ENCODE measurements at regions not wholly inside any gene's neighbourhood (a gene's known extent, or its start where the extent isn't known, plus 50 kb on each side); places are given as distances from the start of the nearest gene placed in this dataset.

DNA sequence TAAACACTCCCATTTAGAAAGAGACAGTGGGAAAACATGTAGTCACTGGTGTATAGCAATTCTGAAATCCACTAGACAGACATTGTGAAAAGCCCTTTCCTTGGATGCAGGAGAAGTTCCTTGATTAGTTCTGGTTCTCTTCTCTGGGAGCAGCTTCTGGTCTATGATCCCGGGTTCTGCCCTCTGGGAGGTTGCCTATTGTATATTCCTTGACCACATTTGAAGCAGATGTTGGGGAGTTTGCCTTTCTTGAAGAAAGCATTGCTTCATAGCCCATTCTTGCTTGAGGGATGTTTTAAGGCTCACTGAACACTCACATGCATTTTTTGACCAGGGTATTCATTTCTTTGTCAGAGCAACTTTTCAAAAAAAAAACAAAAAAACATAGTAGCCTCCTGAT is 211.9 kb downstream of the NDFIP2 start:
- no peaks in the 10 kb centered on the region for H3K4me1 ChIP-seq (ENCODE audit: control insufficient read depth in 1 of 2, insufficient read depth in 1 of 2, low read depth in 1 of 2, low read length in 1 of 2)
- TF ChIP-seq, protein P1, sequence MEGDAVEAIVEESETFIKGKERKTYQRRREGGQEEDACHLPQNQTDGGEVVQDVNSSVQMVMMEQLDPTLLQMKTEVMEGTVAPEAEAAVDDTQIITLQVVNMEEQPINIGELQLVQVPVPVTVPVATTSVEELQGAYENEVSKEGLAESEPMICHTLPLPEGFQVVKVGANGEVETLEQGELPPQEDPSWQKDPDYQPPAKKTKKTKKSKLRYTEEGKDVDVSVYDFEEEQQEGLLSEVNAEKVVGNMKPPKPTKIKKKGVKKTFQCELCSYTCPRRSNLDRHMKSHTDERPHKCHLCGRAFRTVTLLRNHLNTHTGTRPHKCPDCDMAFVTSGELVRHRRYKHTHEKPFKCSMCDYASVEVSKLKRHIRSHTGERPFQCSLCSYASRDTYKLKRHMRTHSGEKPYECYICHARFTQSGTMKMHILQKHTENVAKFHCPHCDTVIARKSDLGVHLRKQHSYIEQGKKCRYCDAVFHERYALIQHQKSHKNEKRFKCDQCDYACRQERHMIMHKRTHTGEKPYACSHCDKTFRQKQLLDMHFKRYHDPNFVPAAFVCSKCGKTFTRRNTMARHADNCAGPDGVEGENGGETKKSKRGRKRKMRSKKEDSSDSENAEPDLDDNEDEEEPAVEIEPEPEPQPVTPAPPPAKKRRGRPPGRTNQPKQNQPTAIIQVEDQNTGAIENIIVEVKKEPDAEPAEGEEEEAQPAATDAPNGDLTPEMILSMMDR (IDR thresholded peaks at IDR 0.05) = no peak
- H3K27ac ChIP-seq = no peak overlapping the region
- no peaks in the 10 kb centered on the region for H3K36me3 ChIP-seq
- H3K4me3 ChIP-seq (ENCODE audit: low read depth in 1 of 2, low read length in 1 of 2) = no peak overlapping the region
- H3K27me3 ChIP-seq = no peaks in the 10 kb centered on the region
- no peaks in the 10 kb centered on the region for H3K9me3 ChIP-seq

- Histone ChIP-seq H3K4me3 (ENCODE audit: low read depth in 1 of 2, low read length in 1 of 2) (no peak overlapping the region), H3K27ac (no peak overlapping the region), H3K9me3 (no peaks in the 10 kb centered on the region), H3K4me1 (ENCODE audit: control insufficient read depth in 1 of 2, insufficient read depth in 1 of 2, low read depth in 1 of 2, low read length in 1 of 2) (no peaks in the 10 kb centered on the region), H3K27me3 (no peaks in the 10 kb centered on the region), H3K36me3 (no peaks in the 10 kb centered on the region)
- TF ChIP-seq, protein P1 (IDR thresholded peaks at IDR 0.05) = no peak
Observed at GRCh38 chr13:79691826-79692225, 210.9 kb downstream of the NDFIP2 start.

- Histone ChIP-seq H3K4me3 (ENCODE audit: low read depth in 1 of 2, low read length in 1 of 2) (no peak overlapping the region), H3K4me1 (ENCODE audit: control insufficient read depth in 1 of 2, insufficient read depth in 1 of 2, low read depth in 1 of 2, low read length in 1 of 2) (no peaks in the 10 kb centered on the region), H3K9me3 (no peaks in the 10 kb centered on the region), H3K27me3 (no peaks in the 10 kb centered on the region), H3K36me3 (no peaks in the 10 kb centered on the region), H3K27ac (no peak overlapping the region)
- TF ChIP-seq, protein P1 (IDR thresholded peaks at IDR 0.05) = no peak
Observed at GRCh38 chr13:79688741-79689140, 207.8 kb downstream of the NDFIP2 start.

- Histone ChIP-seq H3K27ac (no peak overlapping the region), H3K27me3 (no peaks in the 10 kb centered on the region), H3K4me1 (ENCODE audit: control insufficient read depth in 1 of 2, insufficient read depth in 1 of 2, low read depth in 1 of 2, low read length in 1 of 2) (no peaks in the 10 kb centered on the region), H3K4me3 (ENCODE audit: low read depth in 1 of 2, low read length in 1 of 2) (no peak overlapping the region), H3K9me3 (no peaks in the 10 kb centered on the region), H3K36me3 (no peaks in the 10 kb centered on the region)
- TF ChIP-seq, protein P1 (IDR thresholded peaks at IDR 0.05) = no peak
Observed at GRCh38 chr13:79686441-79686840, 205.5 kb downstream of the NDFIP2 start.

DNA sequence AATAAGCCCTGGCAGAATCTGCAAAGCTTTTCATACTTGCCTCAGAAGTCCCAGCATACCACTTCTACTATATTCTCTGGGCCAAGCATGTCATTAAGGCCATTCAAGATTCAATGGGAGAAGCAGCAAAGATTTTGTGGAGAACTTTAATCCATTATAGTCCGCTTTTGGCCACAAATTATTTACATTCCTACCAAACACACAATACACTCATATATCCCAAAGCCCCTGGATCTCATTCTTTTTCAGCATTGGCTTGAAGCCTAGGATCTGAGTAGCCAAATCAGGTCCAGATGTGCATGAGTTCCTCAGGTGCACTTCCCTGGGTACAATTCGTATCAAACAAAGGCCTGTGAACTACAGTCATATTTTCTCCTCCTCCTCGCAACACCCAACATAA is 203.4 kb downstream of the NDFIP2 start:
- H3K36me3 ChIP-seq = no peaks in the 10 kb centered on the region
- no peaks in the 10 kb centered on the region for H3K27me3 ChIP-seq
- no peak overlapping the region for H3K27ac ChIP-seq
- H3K4me3 ChIP-seq (ENCODE audit: low read depth in 1 of 2, low read length in 1 of 2) = no peak overlapping the region
- no peaks in the 10 kb centered on the region for H3K9me3 ChIP-seq
- TF ChIP-seq, protein P1 (IDR thresholded peaks at IDR 0.05) = no peak
- H3K4me1 ChIP-seq (ENCODE audit: control insufficient read depth in 1 of 2, insufficient read depth in 1 of 2, low read depth in 1 of 2, low read length in 1 of 2) = no peaks in the 10 kb centered on the region

- Histone ChIP-seq H3K27me3 (no peaks in the 10 kb centered on the region), H3K4me3 (ENCODE audit: low read depth in 1 of 2, low read length in 1 of 2) (no peak overlapping the region), H3K27ac (no peak overlapping the region), H3K4me1 (ENCODE audit: control insufficient read depth in 1 of 2, insufficient read depth in 1 of 2, low read depth in 1 of 2, low read length in 1 of 2) (no peaks in the 10 kb centered on the region), H3K36me3 (no peaks in the 10 kb centered on the region), H3K9me3 (no peaks in the 10 kb centered on the region)
- TF ChIP-seq, protein P1 (IDR thresholded peaks at IDR 0.05) = no peak
Observed at GRCh38 chr13:79682164-79682563, 201.2 kb downstream of the NDFIP2 start.
